IPS DF 6.9 (cell line): ENCODE measurements at regions not wholly inside any gene's neighbourhood (a gene's known extent, or its start where the extent isn't known, plus 50 kb on each side); places are given as distances from the start of the nearest gene placed in this dataset.
A peak's percentile ranks its signal among the peaks of the same experiment; 100 is the strongest.

ENCODE experiments used
- DNase-seq: peaks from one replicate; pipeline ENCODE4 v3.0.0-alpha.2; 2013; ENCODE audit warnings: low read depth, low spot score
- H3K27ac ChIP-seq: one replicate; pipeline ENCODE4 v1.5.1; 2013; ENCODE audit warnings: low read length, control low read depth
- H3K27me3 ChIP-seq: 2 replicates; pipeline ENCODE4 v1.6.1; 2013; ENCODE audit warnings: mild to moderate bottlenecking, low read length; ENCODE audit not compliant: control insufficient read depth, insufficient read depth
- H3K36me3 ChIP-seq: 2 replicates; pipeline ENCODE4 v1.6.1; 2013; ENCODE audit warnings: low read length; ENCODE audit not compliant: control insufficient read depth, insufficient read depth
- H3K4me1 ChIP-seq: 2 replicates; pipeline ENCODE4 v1.6.1; 2013; ENCODE audit warnings: low read length; ENCODE audit not compliant: control insufficient read depth, insufficient read depth
- H3K4me3 ChIP-seq: 2 replicates; pipeline ENCODE4 v1.5.1; 2013; ENCODE audit warnings: mild to moderate bottlenecking, low read length
- H3K9me3 ChIP-seq: 2 replicates; pipeline ENCODE4 v1.6.1; 2013; ENCODE audit warnings: low read length, inconsistent platforms; ENCODE audit not compliant: control insufficient read depth, insufficient read depth
- WGBS: extraction: QIAGEN DNeasy Blood & Tissue Kit; methylation state at CpG from one replicate; pipeline ENCODE4 v1.1.7; 2013; ENCODE audit warnings: mixed read lengths, missing lambda C conversion rate; ENCODE audit not compliant: insufficient read length, insufficient coverage; 5-methylcytosine and 5-hydroxymethylcytosine counted together

- no peak for DNase-seq
- Histone ChIP-seq H3K36me3 (no peaks in the 10 kb centered on the region), H3K9me3 (no peaks in the 10 kb centered on the region), H3K27me3 (no peaks in the 10 kb centered on the region), H3K4me3 (no peak overlapping the region), H3K27ac (no peak overlapping the region), H3K4me1 (no peaks in the 10 kb centered on the region; the same call in 1 of the 2 replicates)
- whole genome bisulfite sequencing: no CpG with 5 or more reads among the region's 5 CpGs
Observed at GRCh38 chr15:69643476-69643875, 190.9 kb downstream of the RPLP1 start.

- H3K36me3 ChIP-seq: no peaks in the 10 kb centered on the region
- peaks cover 1% of the 10 kb centered on the region; the same call in 1 of the 2 replicates for H3K4me1 ChIP-seq
- no peaks in the 10 kb centered on the region for H3K27me3 ChIP-seq
- WGBS: no CpG with 5 or more reads among the region's 1 CpG
- H3K9me3 ChIP-seq: no peaks in the 10 kb centered on the region
- H3K4me3 ChIP-seq: no peak overlapping the region
- H3K27ac ChIP-seq: no peak overlapping the region
- no peak for DNase-seq
Observed at GRCh38 chr15:69643971-69644370, 191.4 kb downstream of the RPLP1 start.

- H3K4me3 ChIP-seq: no peak overlapping the region
- no peak for DNase-seq
- WGBS: no CpG with 5 or more reads among the region's 1 CpG
- H3K4me1 ChIP-seq: peaks cover 5% of the 10 kb centered on the region; the same call in 1 of the 2 replicates
- no peaks in the 10 kb centered on the region for H3K36me3 ChIP-seq
- no peak overlapping the region for H3K27ac ChIP-seq
- no peaks in the 10 kb centered on the region for H3K27me3 ChIP-seq
- no peaks in the 10 kb centered on the region for H3K9me3 ChIP-seq
Observed at GRCh38 chr15:69644876-69645275, 192.3 kb downstream of the RPLP1 start.

- no peaks in the 10 kb centered on the region for H3K36me3 ChIP-seq
- no peak overlapping the region for H3K27ac ChIP-seq
- DNase-seq: no peak
- no peaks in the 10 kb centered on the region for H3K9me3 ChIP-seq
- H3K4me1 ChIP-seq: peaks cover 5% of the 10 kb centered on the region; the same call in 1 of the 2 replicates
- no CpG with 5 or more reads among the region's 1 CpG for WGBS
- no peak overlapping the region for H3K4me3 ChIP-seq
- H3K27me3 ChIP-seq: no peaks in the 10 kb centered on the region
Observed at GRCh38 chr15:69647142-69647513, 194.5 kb downstream of the RPLP1 start.

- Histone ChIP-seq H3K4me3 (no peak overlapping the region), H3K27ac (no peak overlapping the region), H3K9me3 (no peaks in the 10 kb centered on the region), H3K4me1 (peaks cover 5% of the 10 kb centered on the region; the same call in 1 of the 2 replicates), H3K36me3 (no peaks in the 10 kb centered on the region), H3K27me3 (no peaks in the 10 kb centered on the region)
- WGBS: no CpG with 5 or more reads among the region's 14 CpGs
- DNase-seq: no peak
Observed at GRCh38 chr15:69648212-69648611, 195.6 kb downstream of the RPLP1 start.

GRCh38 chr15:69648775-69649735 lies 196.4 kb downstream of the RPLP1 start:
- DNase-seq: peak; percentile 57
- H3K36me3 ChIP-seq: no peaks in the 10 kb centered on the region
- no peaks in the 10 kb centered on the region for H3K9me3 ChIP-seq
- WGBS: no CpG with 5 or more reads among the region's 13 CpGs
- H3K4me1 ChIP-seq: peaks cover 5% of the 10 kb centered on the region; the same call in 1 of the 2 replicates
- no peak overlapping the region for H3K27ac ChIP-seq
- no peak overlapping the region for H3K4me3 ChIP-seq
- H3K27me3 ChIP-seq: no peaks in the 10 kb centered on the region

GRCh38 chr15:69652293-69652692 lies 199.7 kb downstream of the RPLP1 start:
- no peaks in the 10 kb centered on the region for H3K36me3 ChIP-seq
- H3K4me3 ChIP-seq: no peak overlapping the region
- no peak overlapping the region for H3K27ac ChIP-seq
- no CpG with 5 or more reads among the region's 1 CpG for WGBS
- peaks cover 5% of the 10 kb centered on the region; the same call in 1 of the 2 replicates for H3K4me1 ChIP-seq
- no peaks in the 10 kb centered on the region for H3K9me3 ChIP-seq
- no peaks in the 10 kb centered on the region for H3K27me3 ChIP-seq
- DNase-seq: no peak

GRCh38 chr15:69652751-69653305 lies 200.2 kb downstream of the RPLP1 start:
- Histone ChIP-seq H3K27me3 (no peaks in the 10 kb centered on the region), H3K9me3 (no peaks in the 10 kb centered on the region), H3K4me3 (no peak overlapping the region), H3K36me3 (no peaks in the 10 kb centered on the region), H3K4me1 (peaks cover 5% of the 10 kb centered on the region; the same call in 1 of the 2 replicates), H3K27ac (no peak overlapping the region)
- no CpG with 5 or more reads among the region's 5 CpGs for WGBS
- no peak for DNase-seq

- no peak overlapping the region for H3K27ac ChIP-seq
- no peak for DNase-seq
- no peaks in the 10 kb centered on the region for H3K36me3 ChIP-seq
- H3K4me1 ChIP-seq: peaks cover 5% of the 10 kb centered on the region; the same call in 1 of the 2 replicates
- no peak overlapping the region for H3K4me3 ChIP-seq
- WGBS: no CpG with 5 or more reads among the region's 1 CpG
- no peaks in the 10 kb centered on the region for H3K9me3 ChIP-seq
- no peaks in the 10 kb centered on the region for H3K27me3 ChIP-seq
Observed at GRCh38 chr15:69653306-69653705, 200.7 kb downstream of the RPLP1 start.

GRCh38 chr15:69653846-69654245 lies 201.2 kb downstream of the RPLP1 start:
- Histone ChIP-seq H3K27me3 (no peaks in the 10 kb centered on the region), H3K27ac (no peak overlapping the region)
- no peak for DNase-seq

More at GRCh38 chr15:69653846-69654245, 201.2 kb downstream of the RPLP1 start:
- WGBS: no CpG with 5 or more reads among the region's 2 CpGs
- Histone ChIP-seq H3K4me3 (no peak overlapping the region), H3K9me3 (no peaks in the 10 kb centered on the region), H3K4me1 (peaks cover 4% of the 10 kb centered on the region; the same call in 1 of the 2 replicates), H3K36me3 (no peaks in the 10 kb centered on the region)
